Nucleus accumbens (tissue), 56 donors: ENCODE measurements at regions not wholly inside any gene's neighbourhood (a gene's known extent, or its start where the extent isn't known, plus 50 kb on each side); places are given as distances from the start of the nearest gene placed in this dataset.
"Not testable (repeated sequence)": the region's sequence is repeated elsewhere in the genome, so short reads cannot be mapped to it uniquely, and the experiment has no call there.

ENCODE experiments used
- DNase-seq, 56 donors: peaks; one replicate each; lab custom pipeline; 2025; lab: John Stamatoyannopoulos, UW

- not testable (repeated sequence) for DNase-seq
Observed at GRCh38 chr16:15307184-15307583, 70.9 kb downstream of the NPIPA5 start.

DNA sequence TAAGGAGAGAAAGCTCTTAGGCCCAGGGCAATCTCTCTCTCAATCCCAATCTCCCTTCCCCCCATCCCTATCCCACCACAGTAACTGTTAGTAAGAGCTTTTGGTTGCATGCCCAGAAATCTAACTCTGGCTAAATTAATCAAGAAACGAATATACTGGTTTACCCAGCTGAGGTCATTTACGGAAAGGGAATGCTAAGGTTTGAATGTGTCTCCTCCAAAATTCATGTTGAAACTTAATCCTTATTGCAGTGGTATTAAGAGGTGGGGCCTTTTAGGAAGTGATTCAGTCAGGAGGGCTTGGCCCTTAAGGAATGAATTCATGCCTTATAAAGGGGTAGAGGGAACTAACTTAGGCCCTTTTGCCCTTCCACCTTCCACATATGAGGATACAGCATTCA, 72.2 kb downstream of the NPIPA5 start:
- not testable (repeated sequence) for DNase-seq

DNA sequence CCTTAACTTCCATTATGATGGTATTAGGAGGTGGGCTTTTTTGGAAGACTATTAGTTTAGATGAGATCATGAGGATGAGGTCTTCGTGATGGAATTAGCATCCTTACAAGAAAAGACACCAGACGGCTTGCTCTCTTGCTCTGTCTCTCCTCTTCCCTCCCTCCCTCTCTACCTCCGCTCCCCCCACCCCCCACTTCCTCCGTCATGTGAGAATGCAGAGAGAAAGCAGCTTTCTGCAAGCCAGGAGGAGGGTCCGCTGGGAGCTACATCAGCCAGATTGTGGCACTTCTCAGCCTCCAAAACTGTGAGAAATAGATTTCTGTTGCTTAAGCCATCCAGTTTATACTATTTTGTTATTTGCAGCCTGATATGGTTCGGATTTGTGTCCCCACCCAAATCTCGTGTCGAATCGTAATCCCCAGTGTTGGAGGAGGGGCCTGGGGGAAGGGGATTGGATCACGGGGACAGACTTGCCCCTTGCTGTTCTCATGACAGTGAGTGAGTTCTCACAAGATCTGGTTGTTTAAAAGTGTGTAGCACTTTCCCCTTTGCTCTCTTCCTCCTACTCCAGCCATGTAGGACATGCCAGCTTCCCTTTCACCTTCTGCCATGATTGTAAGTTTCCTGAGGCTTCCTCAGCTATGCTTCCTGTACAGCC, 74.3 kb downstream of the NPIPA5 start:
- DNase-seq, result not testable (repeated sequence)

GRCh38 chr16:15297104-15297503, 81.0 kb downstream of the NPIPA5 start:
- DNase-seq, result not testable (repeated sequence)

GRCh38 chr16:15274796-15275195, 103.3 kb downstream of the NPIPA5 start:
- not testable (repeated sequence) for DNase-seq

DNA sequence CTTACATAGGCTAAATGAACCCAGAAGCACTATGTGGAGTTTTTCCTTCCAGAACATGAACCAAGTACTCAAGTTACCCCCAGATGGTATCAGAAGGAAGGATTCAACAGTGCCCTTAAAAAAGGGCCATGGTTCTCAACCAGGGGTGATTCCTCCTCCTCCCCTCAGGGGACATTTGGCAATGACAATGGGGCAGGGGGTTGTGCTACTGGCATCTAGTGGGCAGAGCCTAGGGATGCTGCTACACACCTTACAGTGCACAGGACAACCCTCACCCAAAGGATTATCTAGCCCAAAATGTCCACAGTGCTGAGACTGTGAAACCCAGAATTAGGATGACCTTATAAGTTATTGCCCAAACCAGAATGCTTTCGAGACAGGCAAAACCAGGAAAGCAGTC, 104.1 kb downstream of the NPIPA5 start:
- DNase-seq, result not testable (repeated sequence)

- DNase-seq, result not testable (repeated sequence)
Observed at GRCh38 chr16:15266941-15267340, 111.2 kb downstream of the NPIPA5 start.

DNA sequence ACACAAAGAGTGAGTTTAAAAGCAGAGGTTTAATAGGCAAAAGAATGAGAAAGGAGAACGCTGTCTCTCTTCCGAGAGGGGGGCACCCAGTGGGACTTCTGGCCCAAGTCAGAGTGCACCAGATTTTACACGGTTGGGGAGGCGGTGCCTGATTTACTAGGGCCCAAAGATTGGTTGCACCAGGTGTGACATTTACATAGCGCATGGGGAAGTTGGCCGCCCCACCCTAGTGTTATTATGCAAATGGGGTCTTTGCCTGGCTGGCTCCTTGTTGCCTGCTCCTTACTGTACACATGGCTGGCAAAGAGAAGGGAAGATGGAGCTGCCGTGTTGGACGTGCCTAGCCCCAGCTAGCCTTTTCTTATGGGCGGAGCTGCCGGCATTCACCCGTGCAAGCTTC, 115.9 kb downstream of the NPIPA5 start:
- DNase-seq, result not testable (repeated sequence)

GRCh38 chr16:15247971-15248370, 130.1 kb downstream of the NPIPA5 start:
- DNase-seq, result not testable (repeated sequence)

DNA sequence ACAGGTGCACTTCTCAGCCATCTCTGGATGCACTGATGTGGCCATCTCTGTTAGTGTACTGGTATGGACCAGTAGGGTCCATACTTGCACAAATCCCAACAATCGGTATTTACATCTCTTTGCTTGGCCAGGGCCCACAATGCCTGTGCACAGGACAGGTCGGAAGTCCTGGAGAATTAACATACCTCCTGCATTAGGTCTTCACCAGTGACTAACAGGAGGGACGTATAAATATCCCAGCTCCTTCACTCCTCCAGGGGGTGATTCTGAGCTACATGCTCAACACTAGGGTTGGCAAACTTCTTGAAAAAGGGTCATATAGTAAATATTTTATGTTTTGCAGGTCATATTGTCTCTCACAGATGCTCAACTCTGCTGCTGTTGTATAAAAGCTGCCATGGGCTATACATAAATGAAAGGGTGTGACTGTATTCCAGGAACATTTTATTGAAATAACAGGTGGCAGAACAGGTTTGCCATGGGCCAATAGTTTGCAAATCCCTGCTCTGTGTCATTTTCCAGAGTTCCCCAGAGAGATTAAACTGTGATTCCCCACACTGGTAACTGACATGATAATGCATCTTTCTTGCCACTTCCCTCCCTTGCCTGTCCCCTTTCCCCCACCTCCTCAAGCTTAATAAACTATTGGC, 141.3 kb downstream of the NPIPA5 start:
- not testable (repeated sequence) for DNase-seq

DNA sequence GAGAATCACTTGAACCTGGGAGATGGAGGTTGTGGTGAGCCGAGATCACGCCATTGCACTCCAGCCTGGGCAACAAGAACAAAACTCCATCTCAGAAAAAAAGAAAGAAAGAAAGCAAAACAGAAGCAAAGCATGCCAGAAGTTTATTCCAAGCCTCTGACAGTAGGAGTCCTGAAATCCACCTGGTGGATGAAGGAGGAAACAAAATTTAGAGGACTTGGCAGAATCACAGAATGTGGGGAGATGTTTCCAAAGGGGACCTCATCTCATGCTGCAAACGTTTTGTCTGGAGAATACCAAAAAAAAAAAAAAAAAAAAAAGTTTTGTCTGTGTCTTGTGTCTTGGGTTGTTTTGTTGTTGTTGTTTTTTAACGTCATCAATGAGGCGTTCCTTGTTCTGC, 141.1 kb upstream of the RRN3 start:
- DNase-seq, result not testable (repeated sequence)

- DNase-seq, result not testable (repeated sequence)
Observed at GRCh38 chr16:15234702-15235101, 140.6 kb upstream of the RRN3 start.

- not testable (repeated sequence) for DNase-seq
Observed at GRCh38 chr16:15230432-15230831, 136.4 kb upstream of the RRN3 start.

DNA sequence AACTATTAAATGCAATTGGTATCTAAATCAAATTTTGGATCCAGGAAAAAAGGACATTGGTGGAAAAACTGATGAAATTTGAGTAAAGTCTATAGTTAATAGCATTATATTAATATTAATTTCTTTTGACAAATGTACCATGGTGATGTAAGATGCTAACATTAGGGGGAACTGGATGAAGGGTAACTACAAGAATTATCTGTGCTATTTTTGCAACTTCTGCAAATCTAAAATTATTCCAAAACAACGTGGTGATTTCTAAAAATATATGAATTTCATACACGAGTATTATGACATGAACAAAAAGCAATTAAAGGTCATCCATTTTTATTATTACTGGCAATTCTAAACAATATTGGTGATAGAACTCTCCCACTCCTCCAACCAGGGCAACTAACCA, 135.6 kb upstream of the RRN3 start:
- DNase-seq, result not testable (repeated sequence)

DNA sequence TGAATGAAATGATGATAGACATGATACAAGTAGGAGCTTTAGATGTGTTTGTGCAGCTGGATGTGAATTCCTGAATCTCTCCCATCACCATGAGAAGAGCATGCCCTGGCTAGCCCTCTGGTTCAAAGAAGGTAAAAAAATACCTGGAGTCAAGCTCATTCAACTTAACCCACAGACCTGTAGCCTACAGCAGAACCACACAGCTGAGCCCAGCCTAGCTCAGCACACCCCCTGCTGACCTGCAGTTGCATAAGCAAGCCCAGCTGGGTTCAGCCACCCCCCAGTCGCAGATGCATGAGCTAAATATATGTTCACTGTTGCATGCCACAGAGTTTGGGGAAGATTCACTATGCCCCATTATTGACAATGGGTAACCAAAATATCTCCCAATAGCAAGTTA, 130.6 kb upstream of the RRN3 start:
- DNase-seq, result not testable (repeated sequence)

GRCh38 chr16:15223398-15223797, 129.3 kb upstream of the RRN3 start:
- DNase-seq, result not testable (repeated sequence)

- DNase-seq, result peak in 7 of 56 donors; percentile 0 to 7 (median 0)
Observed at GRCh38 chr16:15219679-15220615, 125.9 kb upstream of the RRN3 start.

GRCh38 chr16:15218856-15219500, 124.9 kb upstream of the RRN3 start:
- DNase-seq, result not testable (repeated sequence)

- DNase-seq, result not testable (repeated sequence)
Observed at GRCh38 chr16:15207202-15207981, 113.3 kb upstream of the RRN3 start.

DNA sequence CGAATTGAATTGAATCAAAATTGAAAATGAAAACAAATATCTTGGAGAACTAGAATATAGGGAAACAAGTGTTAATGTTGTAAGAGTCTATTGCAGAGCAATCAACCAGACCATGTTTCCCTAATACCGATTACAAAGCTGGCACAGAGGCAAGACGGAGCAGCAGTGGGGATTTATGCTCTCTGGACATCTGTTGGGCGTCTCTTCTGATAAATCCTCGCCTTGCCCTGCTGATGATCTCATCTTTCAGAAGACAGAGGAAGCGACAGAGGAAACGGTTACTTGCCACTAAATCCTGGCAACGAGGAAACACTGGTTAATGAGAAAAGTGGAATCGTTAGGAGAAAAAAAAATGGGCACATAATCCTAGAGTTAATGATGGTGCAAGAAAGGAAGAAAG, 112.4 kb upstream of the RRN3 start:
- DNase-seq, result not testable (repeated sequence)
